ENCODE measurements at regions not wholly inside any gene's neighbourhood (a gene's known extent, or its start where the extent isn't known, plus 50 kb on each side); places are given as distances from the start of the nearest gene placed in this dataset.

GRCh38 chr2:173553593-173553992, 198.9 kb downstream of the CDCA7 start:
- TF ChIP-seq CTCF (IDR thresholded peaks at IDR 0.05), result no peak
- H3K4me3 ChIP-seq, result no peak overlapping the region
- intact Hi-C loops (cut with DNase I), result no loop called here
- no peak overlapping the region for H3K27ac ChIP-seq
- 58 to 70% (median 66%) methylated on average over 6 of the region's 6 CpGs for WGBS, 3 donors
- DNase-seq (no peak), ATAC-seq (no peak)
- peaks cover 3% of the 10 kb centered on the region for H3K4me1 ChIP-seq
- no peaks in the 10 kb centered on the region for H3K9me3 ChIP-seq
- peaks cover 0 to 8% (median 7%) of the 10 kb centered on the region in 3 donors for H3K27me3 ChIP-seq (ENCODE audit: insufficient read depth in 3 of 3, low read length in 2 of 3)
- no peaks in the 10 kb centered on the region for H3K36me3 ChIP-seq (ENCODE audit: insufficient read depth in 1 of 2, low read depth in 1 of 2)

GRCh38 chr2:173555833-173556232, 201.2 kb downstream of the CDCA7 start:
- no peak for TF ChIP-seq CTCF (IDR thresholded peaks at IDR 0.05)
- ATAC-seq (no peak), DNase-seq (no peak)
- no peaks in the 10 kb centered on the region for H3K9me3 ChIP-seq
- H3K4me1 ChIP-seq, result peaks cover 3% of the 10 kb centered on the region
- peaks cover 0 to 15% (median 10%) of the 10 kb centered on the region in 3 donors for H3K27me3 ChIP-seq (ENCODE audit: insufficient read depth in 3 of 3, low read length in 2 of 3)
- H3K36me3 ChIP-seq (ENCODE audit: insufficient read depth in 1 of 2, low read depth in 1 of 2), result no peaks in the 10 kb centered on the region
- 0 to 4% (median 0%) methylated on average over 1 of the region's 1 CpG for WGBS, 3 donors
- no peak overlapping the region for H3K27ac ChIP-seq
- intact Hi-C loops (cut with DNase I), result no loop called here
- H3K4me3 ChIP-seq, result no peak overlapping the region

GRCh38 chr2:173556816-173557215, 202.1 kb downstream of the CDCA7 start:
- H3K27ac ChIP-seq, result no peak overlapping the region
- no peak overlapping the region for H3K4me3 ChIP-seq
- TF ChIP-seq CTCF (IDR thresholded peaks at IDR 0.05), result no peak
- no peaks in the 10 kb centered on the region for H3K36me3 ChIP-seq (ENCODE audit: insufficient read depth in 1 of 2, low read depth in 1 of 2)
- 73 to 78% (median 74%) methylated on average over 5 of the region's 5 CpGs for WGBS, 3 donors
- intact Hi-C loops (cut with DNase I), result no loop called here
- H3K4me1 ChIP-seq, result peaks cover 3% of the 10 kb centered on the region
- no peaks in the 10 kb centered on the region for H3K9me3 ChIP-seq
- H3K27me3 ChIP-seq (ENCODE audit: insufficient read depth in 3 of 3, low read length in 2 of 3), result peaks cover 0 to 15% (median 10%) of the 10 kb centered on the region in 3 donors
- no peak for DNase-seq
- ATAC-seq, result no peak

- no peaks in the 10 kb centered on the region for H3K36me3 ChIP-seq (ENCODE audit: insufficient read depth in 1 of 2, low read depth in 1 of 2)
- 91 to 95% (median 91%) methylated on average over 2 of the region's 2 CpGs for WGBS, 3 donors
These were observed 202.8 kb downstream of the CDCA7 start for GRCh38 chr2:173557497-173557896.

More at GRCh38 chr2:173557497-173557896, 202.8 kb downstream of the CDCA7 start:
- Histone ChIP-seq H3K27ac (no peak overlapping the region), H3K4me1 (peaks cover 3% of the 10 kb centered on the region), H3K9me3 (no peaks in the 10 kb centered on the region), H3K4me3 (no peak overlapping the region), H3K27me3 (ENCODE audit: insufficient read depth in 3 of 3, low read length in 2 of 3) (peaks cover 0 to 15% (median 10%) of the 10 kb centered on the region in 3 donors)
- ATAC-seq, result no peak
- DNase-seq, result no peak
- intact Hi-C loops (cut with DNase I), result no loop called here
- no peak for TF ChIP-seq CTCF (IDR thresholded peaks at IDR 0.05)
